WTC11 (cell line): ENCODE measurements at regions not wholly inside any gene's neighbourhood (a gene's known extent, or its start where the extent isn't known, plus 50 kb on each side); places are given as distances from the start of the nearest gene placed in this dataset.

Source experiments
- ATAC-seq: fragments of 200-7000 bp; cut with Tn5 transposase; 2 replicates; pipeline ENCODE4 v1.10.0; 2021; ENCODE audit warnings: mild to moderate bottlenecking, moderate library complexity
- CTCF ChIA-PET: fragments of 300-600 bp; sonication (Branson Sonifier 250); formaldehyde crosslinking; loops from one replicate; lab custom pipeline; 2021; ENCODE audit warnings: antibody characterized with exemption; lab: Charles Lee
- POLR2A ChIA-PET: fragments of 350-600 bp; sonication (Branson Sonifier 250); formaldehyde crosslinking; loops from one replicate; lab custom pipeline; 2021; ENCODE audit warnings: antibody characterized with exemption; lab: Charles Lee
- DNase-seq: peaks from one replicate; pipeline ENCODE4 v3.0.0; 2021; ENCODE audit warnings: low spot score
- H3K27ac Mint-ChIP-seq: 2 replicates; pipeline ENCODE4 v1.8.0; 2021; ENCODE audit warnings: mixed read lengths
- H3K27me3 Mint-ChIP-seq: 2 replicates; pipeline ENCODE4 v1.8.0; 2021; ENCODE audit warnings: low read depth, mild to moderate bottlenecking, moderate library complexity, mixed read lengths
- H3K36me3 Mint-ChIP-seq: 2 replicates; pipeline ENCODE4 v1.8.0; 2021; ENCODE audit warnings: mixed read lengths
- H3K4me1 Mint-ChIP-seq: 2 replicates; pipeline ENCODE4 v1.8.0; 2022; ENCODE audit warnings: mixed read lengths
- H3K4me3 Mint-ChIP-seq: 2 replicates; pipeline ENCODE4 v1.8.0; 2021; ENCODE audit warnings: mild to moderate bottlenecking, moderate library complexity, mixed read lengths
- H3K9me3 Mint-ChIP-seq: 2 replicates; pipeline ENCODE4 v1.8.0; 2021; ENCODE audit warnings: mixed read lengths
- ARID4B ChIP-seq: sonication (generic); formaldehyde crosslinking; IDR thresholded peaks from 2 replicates; pipeline ENCODE4 v1.8.0; 2023; ENCODE audit warnings: missing genetic modification reagents, mild to moderate bottlenecking, borderline replicate concordance
- CBFB ChIP-seq: sonication (generic); formaldehyde crosslinking; IDR thresholded peaks from 2 replicates; pipeline ENCODE4 v1.8.1; 2022; ENCODE audit warnings: mild to moderate bottlenecking, low read depth, missing genetic modification reagents
- ETV6 ChIP-seq: sonication (generic); formaldehyde crosslinking; IDR thresholded peaks from 2 replicates; pipeline ENCODE4 v1.8.1; 2022; ENCODE audit warnings: mild to moderate bottlenecking, missing genetic modification reagents
- GRHL2 ChIP-seq: fragments of 250-450 bp; sonication (Bioruptor Pico); IDR thresholded peaks from 2 replicates; pipeline ENCODE4 v1.8.0; 2022; ENCODE audit warnings: mild to moderate bottlenecking, moderate library complexity; ENCODE audit not compliant: insufficient replicate concordance, severe bottlenecking
- JAZF1 ChIP-seq: fragments of 250-450 bp; sonication (Bioruptor Pico); IDR thresholded peaks from 2 replicates; pipeline ENCODE4 v1.9.0; 2021; ENCODE audit warnings: moderate library complexity, mild to moderate bottlenecking, inconsistent platforms
- MLX ChIP-seq: sonication (generic); formaldehyde crosslinking; IDR thresholded peaks from 2 replicates; pipeline ENCODE4 v1.8.1; 2023; ENCODE audit warnings: mild to moderate bottlenecking, missing genetic modification reagents, moderate library complexity
- NR1H2 ChIP-seq: sonication (generic); formaldehyde crosslinking; IDR thresholded peaks from 2 replicates; pipeline ENCODE4 v1.9.0; 2021; ENCODE audit warnings: mild to moderate bottlenecking, moderate library complexity, missing genetic modification reagents
- NR2C2 ChIP-seq: sonication (generic); formaldehyde crosslinking; IDR thresholded peaks from 2 replicates; pipeline ENCODE4 v1.8.0; 2022; ENCODE audit warnings: mild to moderate bottlenecking, missing genetic modification reagents
- NR3C1 ChIP-seq: sonication (generic); formaldehyde crosslinking; conservative IDR thresholded peaks from 2 replicates; pipeline ENCODE4 v1.8.1; 2023; ENCODE audit warnings: low read depth, mild to moderate bottlenecking, missing genetic modification reagents
- RORB ChIP-seq: fragments of 250-450 bp; sonication (Bioruptor Pico); IDR thresholded peaks from 2 replicates; pipeline ENCODE4 v1.9.0; 2021; ENCODE audit warnings: mild to moderate bottlenecking
- SMAD4 ChIP-seq: sonication (generic); formaldehyde crosslinking; IDR thresholded peaks from 2 replicates; pipeline ENCODE4 v1.8.0; 2022; ENCODE audit warnings: mild to moderate bottlenecking, missing genetic modification reagents
- TEAD1 ChIP-seq: sonication (generic); formaldehyde crosslinking; IDR thresholded peaks from 2 replicates; pipeline ENCODE4 v1.8.0; 2022; ENCODE audit warnings: mild to moderate bottlenecking, missing genetic modification reagents
- ZNF219 ChIP-seq: sonication (generic); formaldehyde crosslinking; IDR thresholded peaks from 2 replicates; pipeline ENCODE4 v1.8.0; 2023; ENCODE audit warnings: missing genetic modification reagents, mild to moderate bottlenecking, borderline replicate concordance
- ZNF263 ChIP-seq: sonication (generic); formaldehyde crosslinking; IDR thresholded peaks from 2 replicates; pipeline ENCODE4 v1.8.1; 2022; ENCODE audit warnings: low read depth, mild to moderate bottlenecking, moderate library complexity, missing genetic modification reagents
- ZSCAN18 ChIP-seq: fragments of 250-450 bp; sonication (Bioruptor Pico); IDR thresholded peaks from 2 replicates; pipeline ENCODE4 v2.1.2; 2022; ENCODE audit warnings: mild to moderate bottlenecking, moderate library complexity
- TF ChIP-seq, protein P1 (sequence below): sonication (generic); formaldehyde crosslinking; IDR thresholded peaks from 2 replicates; pipeline ENCODE4 v1.8.1; 2022; ENCODE audit warnings: mild to moderate bottlenecking, moderate library complexity, missing genetic modification reagents
- TF ChIP-seq, protein P2 (sequence below): sonication (generic); formaldehyde crosslinking; conservative IDR thresholded peaks from 2 replicates; pipeline ENCODE4 v1.8.1; 2023; ENCODE audit warnings: mild to moderate bottlenecking, low read depth, missing genetic modification reagents, moderate library complexity
- TF ChIP-seq, protein P3 (sequence below): fragments of 250-450 bp; sonication (Bioruptor Pico); IDR thresholded peaks from 2 replicates; pipeline ENCODE4 v1.9.0; 2021; ENCODE audit warnings: mild to moderate bottlenecking
- TF ChIP-seq, protein P4 (sequence below): sonication (generic); formaldehyde crosslinking; IDR thresholded peaks from 2 replicates; pipeline ENCODE4 v1.8.1; 2023; ENCODE audit warnings: mild to moderate bottlenecking, moderate library complexity, missing genetic modification reagents

DNA sequence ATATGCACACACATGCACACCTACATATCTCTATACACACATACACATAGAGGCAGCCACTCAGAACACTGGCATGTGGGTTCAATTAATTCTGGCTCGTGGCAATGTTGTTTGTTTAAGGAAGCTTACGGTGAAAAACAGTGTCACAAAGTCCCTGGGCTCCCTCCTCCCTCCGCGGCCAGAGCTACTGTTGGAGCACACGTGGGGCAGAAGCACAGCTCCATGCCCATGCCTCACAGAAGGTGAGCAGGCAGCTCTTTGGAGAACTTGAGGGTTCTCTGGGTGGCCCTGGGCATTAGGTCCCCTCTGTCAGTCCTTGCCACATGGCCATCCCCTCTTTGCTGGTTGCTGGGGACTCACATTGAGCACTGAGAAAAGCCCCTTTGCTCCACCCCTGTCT, 107.5 kb downstream of the GADD45G start:
- TF ChIP-seq NR3C1 (CRISPR knock-in tag) (no peak), TEAD1 (CRISPR knock-in tag) (no peak), SMAD4 (CRISPR knock-in tag) (no peak), NR2C2 (CRISPR knock-in tag) (no peak), GRHL2 (no peak), ZSCAN18 (CRISPR knock-in tag) (no peak), MLX (CRISPR knock-in tag) (no peak), ZNF219 (CRISPR knock-in tag) (no peak)
- TF ChIP-seq, protein P1, sequence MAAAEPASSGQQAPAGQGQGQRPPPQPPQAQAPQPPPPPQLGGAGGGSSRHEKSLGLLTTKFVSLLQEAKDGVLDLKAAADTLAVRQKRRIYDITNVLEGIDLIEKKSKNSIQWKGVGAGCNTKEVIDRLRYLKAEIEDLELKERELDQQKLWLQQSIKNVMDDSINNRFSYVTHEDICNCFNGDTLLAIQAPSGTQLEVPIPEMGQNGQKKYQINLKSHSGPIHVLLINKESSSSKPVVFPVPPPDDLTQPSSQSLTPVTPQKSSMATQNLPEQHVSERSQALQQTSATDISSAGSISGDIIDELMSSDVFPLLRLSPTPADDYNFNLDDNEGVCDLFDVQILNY (CRISPR knock-in tag) = no peak
- no peak for ATAC-seq

DNA sequence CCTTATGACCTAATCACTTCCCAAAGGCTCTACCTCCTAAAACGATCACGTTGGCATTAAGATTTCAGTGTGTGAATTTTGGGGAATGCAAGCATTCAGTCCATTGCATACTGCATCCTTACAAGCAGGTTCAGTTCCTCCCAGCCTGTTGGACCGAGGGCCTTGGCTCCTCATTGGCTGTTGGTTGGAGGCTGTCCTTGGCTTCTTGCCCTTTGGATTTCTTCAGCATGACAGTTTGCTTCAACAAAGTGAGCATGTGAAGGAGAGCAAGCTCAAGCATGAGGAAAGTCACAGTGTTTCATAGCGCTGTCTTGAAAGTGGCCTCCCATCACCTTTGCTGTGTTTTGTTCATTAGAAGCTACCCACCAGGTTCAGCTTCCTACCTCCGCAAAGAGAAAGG, 109.5 kb downstream of the GADD45G start:
- TF ChIP-seq CBFB (CRISPR knock-in tag) = no peak
- TF ChIP-seq, protein P2, sequence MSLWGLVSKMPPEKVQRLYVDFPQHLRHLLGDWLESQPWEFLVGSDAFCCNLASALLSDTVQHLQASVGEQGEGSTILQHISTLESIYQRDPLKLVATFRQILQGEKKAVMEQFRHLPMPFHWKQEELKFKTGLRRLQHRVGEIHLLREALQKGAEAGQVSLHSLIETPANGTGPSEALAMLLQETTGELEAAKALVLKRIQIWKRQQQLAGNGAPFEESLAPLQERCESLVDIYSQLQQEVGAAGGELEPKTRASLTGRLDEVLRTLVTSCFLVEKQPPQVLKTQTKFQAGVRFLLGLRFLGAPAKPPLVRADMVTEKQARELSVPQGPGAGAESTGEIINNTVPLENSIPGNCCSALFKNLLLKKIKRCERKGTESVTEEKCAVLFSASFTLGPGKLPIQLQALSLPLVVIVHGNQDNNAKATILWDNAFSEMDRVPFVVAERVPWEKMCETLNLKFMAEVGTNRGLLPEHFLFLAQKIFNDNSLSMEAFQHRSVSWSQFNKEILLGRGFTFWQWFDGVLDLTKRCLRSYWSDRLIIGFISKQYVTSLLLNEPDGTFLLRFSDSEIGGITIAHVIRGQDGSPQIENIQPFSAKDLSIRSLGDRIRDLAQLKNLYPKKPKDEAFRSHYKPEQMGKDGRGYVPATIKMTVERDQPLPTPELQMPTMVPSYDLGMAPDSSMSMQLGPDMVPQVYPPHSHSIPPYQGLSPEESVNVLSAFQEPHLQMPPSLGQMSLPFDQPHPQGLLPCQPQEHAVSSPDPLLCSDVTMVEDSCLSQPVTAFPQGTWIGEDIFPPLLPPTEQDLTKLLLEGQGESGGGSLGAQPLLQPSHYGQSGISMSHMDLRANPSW (CRISPR knock-in tag) = no peak
- TF ChIP-seq ZNF263 (CRISPR knock-in tag) = no peak
- TF ChIP-seq, protein P3, sequence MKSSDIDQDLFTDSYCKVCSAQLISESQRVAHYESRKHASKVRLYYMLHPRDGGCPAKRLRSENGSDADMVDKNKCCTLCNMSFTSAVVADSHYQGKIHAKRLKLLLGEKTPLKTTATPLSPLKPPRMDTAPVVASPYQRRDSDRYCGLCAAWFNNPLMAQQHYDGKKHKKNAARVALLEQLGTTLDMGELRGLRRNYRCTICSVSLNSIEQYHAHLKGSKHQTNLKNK (CRISPR knock-in tag) = no peak
- no peak for TF ChIP-seq SMAD4 (CRISPR knock-in tag)
- no peak for TF ChIP-seq RORB (CRISPR knock-in tag)
- TF ChIP-seq ARID4B (CRISPR knock-in tag) = no peak
- TF ChIP-seq NR1H2 = no peak
- TF ChIP-seq, protein P4, sequence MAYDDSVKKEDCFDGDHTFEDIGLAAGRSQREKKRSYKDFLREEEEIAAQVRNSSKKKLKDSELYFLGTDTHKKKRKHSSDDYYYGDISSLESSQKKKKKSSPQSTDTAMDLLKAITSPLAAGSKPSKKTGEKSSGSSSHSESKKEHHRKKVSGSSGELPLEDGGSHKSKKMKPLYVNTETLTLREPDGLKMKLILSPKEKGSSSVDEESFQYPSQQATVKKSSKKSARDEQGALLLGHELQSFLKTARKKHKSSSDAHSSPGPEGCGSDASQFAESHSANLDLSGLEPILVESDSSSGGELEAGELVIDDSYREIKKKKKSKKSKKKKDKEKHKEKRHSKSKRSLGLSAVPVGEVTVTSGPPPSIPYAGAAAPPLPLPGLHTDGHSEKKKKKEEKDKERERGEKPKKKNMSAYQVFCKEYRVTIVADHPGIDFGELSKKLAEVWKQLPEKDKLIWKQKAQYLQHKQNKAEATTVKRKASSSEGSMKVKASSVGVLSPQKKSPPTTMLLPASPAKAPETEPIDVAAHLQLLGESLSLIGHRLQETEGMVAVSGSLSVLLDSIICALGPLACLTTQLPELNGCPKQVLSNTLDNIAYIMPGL (CRISPR knock-in tag) = no peak
- TF ChIP-seq JAZF1 = no peak
- no peak for TF ChIP-seq ETV6
- CTCF ChIA-PET = no interaction called here
- H3K4me1 Mint-ChIP-seq = no peaks in the 10 kb centered on the region
- ATAC-seq (no peak), DNase-seq (no peak)
- H3K27me3 Mint-ChIP-seq = no peaks in the 10 kb centered on the region
- H3K4me3 Mint-ChIP-seq = no peak overlapping the region
- no peak overlapping the region for H3K27ac Mint-ChIP-seq
- H3K9me3 Mint-ChIP-seq = peaks cover 8% of the 10 kb centered on the region
- H3K36me3 Mint-ChIP-seq = no peaks in the 10 kb centered on the region
- POLR2A ChIA-PET = no interaction called here

More for the DNA sequence above, 107.5 kb downstream of the GADD45G start:
- no peak overlapping the region for H3K27ac Mint-ChIP-seq
- no peaks in the 10 kb centered on the region for H3K4me1 Mint-ChIP-seq
- peaks cover 9% of the 10 kb centered on the region for H3K9me3 Mint-ChIP-seq
- POLR2A ChIA-PET = no interaction called here
- H3K36me3 Mint-ChIP-seq = no peaks in the 10 kb centered on the region
- CTCF ChIA-PET = interaction anchor here (0.9 kb wide), 1 partner anchor 119 kb away, joined by 3 read pairs; no protein-coding TSS in a partner anchor
- H3K27me3 Mint-ChIP-seq = no peaks in the 10 kb centered on the region
- no peak for DNase-seq
- no peak overlapping the region for H3K4me3 Mint-ChIP-seq
